ENCODE measurements at regions not wholly inside any gene's neighbourhood (a gene's known extent, or its start where the extent isn't known, plus 50 kb on each side); places are given as distances from the start of the nearest gene placed in this dataset.

GRCh38 chr10:28426392-28427159 is 106.3 kb upstream of the WAC start:
- Histone ChIP-seq H3K4me1 (ENCODE audit: insufficient read depth, low read length) (no peaks in the 10 kb centered on the region), H3K27ac (ENCODE audit: low read length) (no peak overlapping the region), H3K9me3 (ENCODE audit: insufficient read depth, low read depth, low read length) (no peaks in the 10 kb centered on the region), H3K27me3 (ENCODE audit: insufficient read depth, low read length) (no peaks in the 10 kb centered on the region), H3K36me3 (ENCODE audit: insufficient read depth, low read depth, low read length) (no peaks in the 10 kb centered on the region), H3K4me3 (ENCODE audit: low read length) (no peak overlapping the region), H3K9ac (ENCODE audit: low read depth, low read length) (no peak overlapping the region)

- Histone ChIP-seq H3K36me3 (ENCODE audit: insufficient read depth, low read depth, low read length) (no peaks in the 10 kb centered on the region), H3K9ac (ENCODE audit: low read depth, low read length) (no peak overlapping the region), H3K4me1 (ENCODE audit: insufficient read depth, low read length) (peaks cover 4% of the 10 kb centered on the region; the same call in 1 of the 2 replicates), H3K27me3 (ENCODE audit: insufficient read depth, low read length) (no peaks in the 10 kb centered on the region), H3K9me3 (ENCODE audit: insufficient read depth, low read depth, low read length) (no peaks in the 10 kb centered on the region), H3K27ac (ENCODE audit: low read length) (no peak overlapping the region), H3K4me3 (ENCODE audit: low read length) (no peak overlapping the region)
Observed at GRCh38 chr10:28427376-28427775, 105.5 kb upstream of the WAC start.

- no peaks in the 10 kb centered on the region for H3K9me3 ChIP-seq (ENCODE audit: insufficient read depth, low read depth, low read length)
- no peak overlapping the region for H3K9ac ChIP-seq (ENCODE audit: low read depth, low read length)
- no peaks in the 10 kb centered on the region for H3K36me3 ChIP-seq (ENCODE audit: insufficient read depth, low read depth, low read length)
- H3K4me1 ChIP-seq (ENCODE audit: insufficient read depth, low read length), result peaks cover 4% of the 10 kb centered on the region; the same call in 1 of the 2 replicates
- H3K4me3 ChIP-seq (ENCODE audit: low read length), result no peak overlapping the region
- no peaks in the 10 kb centered on the region for H3K27me3 ChIP-seq (ENCODE audit: insufficient read depth, low read length)
- no peak overlapping the region for H3K27ac ChIP-seq (ENCODE audit: low read length)
Observed at GRCh38 chr10:28429045-28429444, 103.9 kb upstream of the WAC start.

- H3K9ac ChIP-seq (ENCODE audit: low read depth, low read length), result no peak overlapping the region
- no peaks in the 10 kb centered on the region for H3K9me3 ChIP-seq (ENCODE audit: insufficient read depth, low read depth, low read length)
- no peaks in the 10 kb centered on the region for H3K36me3 ChIP-seq (ENCODE audit: insufficient read depth, low read depth, low read length)
- no peak overlapping the region for H3K27ac ChIP-seq (ENCODE audit: low read length)
- H3K4me3 ChIP-seq (ENCODE audit: low read length), result no peak overlapping the region
- no peaks in the 10 kb centered on the region for H3K27me3 ChIP-seq (ENCODE audit: insufficient read depth, low read length)
- peaks cover 4% of the 10 kb centered on the region; the same call in 1 of the 2 replicates for H3K4me1 ChIP-seq (ENCODE audit: insufficient read depth, low read length)
Observed at GRCh38 chr10:28429573-28430216, 103.2 kb upstream of the WAC start.

GRCh38 chr10:28431139-28431538 is 101.8 kb upstream of the WAC start:
- Histone ChIP-seq H3K4me3 (ENCODE audit: low read length) (no peak overlapping the region), H3K4me1 (ENCODE audit: insufficient read depth, low read length) (peaks cover 4% of the 10 kb centered on the region; the same call in 1 of the 2 replicates), H3K27me3 (ENCODE audit: insufficient read depth, low read length) (no peaks in the 10 kb centered on the region), H3K36me3 (ENCODE audit: insufficient read depth, low read depth, low read length) (no peaks in the 10 kb centered on the region), H3K9me3 (ENCODE audit: insufficient read depth, low read depth, low read length) (no peaks in the 10 kb centered on the region), H3K9ac (ENCODE audit: low read depth, low read length) (no peak overlapping the region), H3K27ac (ENCODE audit: low read length) (no peak overlapping the region)

- Histone ChIP-seq H3K9me3 (ENCODE audit: insufficient read depth, low read depth, low read length) (no peaks in the 10 kb centered on the region), H3K4me3 (ENCODE audit: low read length) (no peak overlapping the region), H3K36me3 (ENCODE audit: insufficient read depth, low read depth, low read length) (no peaks in the 10 kb centered on the region), H3K4me1 (ENCODE audit: insufficient read depth, low read length) (peaks cover 4% of the 10 kb centered on the region; the same call in 1 of the 2 replicates), H3K9ac (ENCODE audit: low read depth, low read length) (no peak overlapping the region), H3K27ac (ENCODE audit: low read length) (no peak overlapping the region), H3K27me3 (ENCODE audit: insufficient read depth, low read length) (no peaks in the 10 kb centered on the region)
Observed at GRCh38 chr10:28432210-28432676, 100.7 kb upstream of the WAC start.

- H3K27me3 ChIP-seq (ENCODE audit: insufficient read depth, low read length), result no peaks in the 10 kb centered on the region
- H3K36me3 ChIP-seq (ENCODE audit: insufficient read depth, low read depth, low read length), result no peaks in the 10 kb centered on the region
Observed at GRCh38 chr10:28434063-28434462, 98.9 kb upstream of the WAC start.

GRCh38 chr10:28442403-28442802 is 90.5 kb upstream of the WAC start:
- Histone ChIP-seq H3K4me1 (ENCODE audit: insufficient read depth, low read length) (peaks cover 3% of the 10 kb centered on the region; the same call in 1 of the 2 replicates), H3K36me3 (ENCODE audit: insufficient read depth, low read depth, low read length) (no peaks in the 10 kb centered on the region), H3K4me3 (ENCODE audit: low read length) (no peak overlapping the region), H3K9ac (ENCODE audit: low read depth, low read length) (no peak overlapping the region), H3K27ac (ENCODE audit: low read length) (no peak overlapping the region), H3K9me3 (ENCODE audit: insufficient read depth, low read depth, low read length) (no peaks in the 10 kb centered on the region), H3K27me3 (ENCODE audit: insufficient read depth, low read length) (no peaks in the 10 kb centered on the region)

More at GRCh38 chr10:28434063-28434462, 98.9 kb upstream of the WAC start:
- Histone ChIP-seq H3K9me3 (ENCODE audit: insufficient read depth, low read depth, low read length) (no peaks in the 10 kb centered on the region), H3K9ac (ENCODE audit: low read depth, low read length) (no peak overlapping the region), H3K4me3 (ENCODE audit: low read length) (no peak overlapping the region), H3K4me1 (ENCODE audit: insufficient read depth, low read length) (peaks cover 4% of the 10 kb centered on the region; the same call in 1 of the 2 replicates), H3K27ac (ENCODE audit: low read length) (no peak overlapping the region)

- H3K36me3 ChIP-seq (ENCODE audit: insufficient read depth, low read depth, low read length), result no peaks in the 10 kb centered on the region
Observed at GRCh38 chr10:28444031-28444430, 88.9 kb upstream of the WAC start.

GRCh38 chr10:28445516-28445915 is 87.4 kb upstream of the WAC start:
- no peak overlapping the region for H3K4me3 ChIP-seq (ENCODE audit: low read length)
- H3K9me3 ChIP-seq (ENCODE audit: insufficient read depth, low read depth, low read length), result no peaks in the 10 kb centered on the region
- no peak overlapping the region for H3K27ac ChIP-seq (ENCODE audit: low read length)
- H3K27me3 ChIP-seq (ENCODE audit: insufficient read depth, low read length), result no peaks in the 10 kb centered on the region
- H3K9ac ChIP-seq (ENCODE audit: low read depth, low read length), result no peak overlapping the region
- H3K36me3 ChIP-seq (ENCODE audit: insufficient read depth, low read depth, low read length), result no peaks in the 10 kb centered on the region
- H3K4me1 ChIP-seq (ENCODE audit: insufficient read depth, low read length), result peaks cover 3% of the 10 kb centered on the region; the same call in 1 of the 2 replicates

More at GRCh38 chr10:28444031-28444430, 88.9 kb upstream of the WAC start:
- no peak overlapping the region for H3K27ac ChIP-seq (ENCODE audit: low read length)
- H3K9ac ChIP-seq (ENCODE audit: low read depth, low read length), result no peak overlapping the region
- H3K4me3 ChIP-seq (ENCODE audit: low read length), result no peak overlapping the region
- no peaks in the 10 kb centered on the region for H3K27me3 ChIP-seq (ENCODE audit: insufficient read depth, low read length)
- no peaks in the 10 kb centered on the region for H3K9me3 ChIP-seq (ENCODE audit: insufficient read depth, low read depth, low read length)
- peaks cover 3% of the 10 kb centered on the region; the same call in 1 of the 2 replicates for H3K4me1 ChIP-seq (ENCODE audit: insufficient read depth, low read length)

- no peaks in the 10 kb centered on the region for H3K36me3 ChIP-seq (ENCODE audit: insufficient read depth, low read depth, low read length)
- H3K27ac ChIP-seq (ENCODE audit: low read length), result no peak overlapping the region
- no peaks in the 10 kb centered on the region for H3K4me1 ChIP-seq (ENCODE audit: insufficient read depth, low read length)
- H3K9ac ChIP-seq (ENCODE audit: low read depth, low read length), result no peak overlapping the region
- no peak overlapping the region for H3K4me3 ChIP-seq (ENCODE audit: low read length)
- no peaks in the 10 kb centered on the region for H3K27me3 ChIP-seq (ENCODE audit: insufficient read depth, low read length)
- H3K9me3 ChIP-seq (ENCODE audit: insufficient read depth, low read depth, low read length), result no peaks in the 10 kb centered on the region
Observed at GRCh38 chr10:28449382-28449781, 83.5 kb upstream of the WAC start.

GRCh38 chr10:28449926-28450325 is 83.0 kb upstream of the WAC start:
- H3K36me3 ChIP-seq (ENCODE audit: insufficient read depth, low read depth, low read length), result no peaks in the 10 kb centered on the region
- no peak overlapping the region for H3K9ac ChIP-seq (ENCODE audit: low read depth, low read length)
- H3K27ac ChIP-seq (ENCODE audit: low read length), result no peak overlapping the region
- no peaks in the 10 kb centered on the region for H3K4me1 ChIP-seq (ENCODE audit: insufficient read depth, low read length)
- no peaks in the 10 kb centered on the region for H3K27me3 ChIP-seq (ENCODE audit: insufficient read depth, low read length)
- H3K9me3 ChIP-seq (ENCODE audit: insufficient read depth, low read depth, low read length), result no peaks in the 10 kb centered on the region
- H3K4me3 ChIP-seq (ENCODE audit: low read length), result no peak overlapping the region

All from iPS-20b (cell line).